BE2C (cell line): ENCODE measurements at regions not wholly inside any gene's neighbourhood (a gene's known extent, or its start where the extent isn't known, plus 50 kb on each side); places are given as distances from the start of the nearest gene placed in this dataset.

ENCODE experiments used
- DNase-seq: peaks from one replicate; pipeline ENCODE4 v3.0.0-alpha.2; 2020
- H3K27me3 ChIP-seq: fragments of 250-450 bp; sonication (Bioruptor Pico); 2 replicates; pipeline ENCODE4 v1.5.1; 2020; ENCODE audit warnings: mild to moderate bottlenecking
- H3K36me3 ChIP-seq: fragments of 250-450 bp; sonication (Bioruptor Pico); 2 replicates; pipeline ENCODE4 v1.5.1; 2020; ENCODE audit warnings: mild to moderate bottlenecking
- H3K4me1 ChIP-seq: fragments of 250-450 bp; sonication (Bioruptor Pico); 2 replicates; pipeline ENCODE4 v1.5.1; 2020
- H3K4me3 ChIP-seq: 2 replicates; pipeline ENCODE4 v1.5.1; 2011; ENCODE audit warnings: low read depth, low read length
- H3K9me3 ChIP-seq: fragments of 250-450 bp; sonication (Bioruptor Pico); 2 replicates; pipeline ENCODE4 v1.5.1; 2020
- TF ChIP-seq, protein P1 (sequence below): IDR thresholded peaks from 2 replicates; pipeline ENCODE4 v1.5.1; 2012; ENCODE audit warnings: mild to moderate bottlenecking, low read depth, low read length

DNA sequence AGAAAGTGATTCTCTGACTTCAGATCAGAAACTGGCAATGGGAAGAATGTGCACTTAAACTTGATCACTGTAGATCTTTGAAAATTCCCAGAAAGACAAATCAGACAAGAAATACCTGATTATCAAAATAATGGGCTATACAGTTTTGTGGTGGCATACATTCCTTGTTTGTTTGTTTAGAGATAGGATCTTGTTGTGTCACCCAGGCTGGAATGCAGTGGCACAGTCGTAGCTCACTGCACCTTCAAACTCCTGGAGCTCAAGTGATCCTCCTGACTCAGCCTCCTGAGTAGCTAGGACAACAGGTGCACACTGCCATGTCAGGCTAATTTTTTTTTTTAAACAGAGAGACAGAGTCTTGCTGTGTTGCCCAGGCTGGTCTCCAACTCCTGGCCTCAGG, 81.0 kb upstream of the SPRY1 start:
- H3K36me3 ChIP-seq, result no peaks in the 10 kb centered on the region; the same call in 1 of the 2 replicates
- TF ChIP-seq, protein P1, sequence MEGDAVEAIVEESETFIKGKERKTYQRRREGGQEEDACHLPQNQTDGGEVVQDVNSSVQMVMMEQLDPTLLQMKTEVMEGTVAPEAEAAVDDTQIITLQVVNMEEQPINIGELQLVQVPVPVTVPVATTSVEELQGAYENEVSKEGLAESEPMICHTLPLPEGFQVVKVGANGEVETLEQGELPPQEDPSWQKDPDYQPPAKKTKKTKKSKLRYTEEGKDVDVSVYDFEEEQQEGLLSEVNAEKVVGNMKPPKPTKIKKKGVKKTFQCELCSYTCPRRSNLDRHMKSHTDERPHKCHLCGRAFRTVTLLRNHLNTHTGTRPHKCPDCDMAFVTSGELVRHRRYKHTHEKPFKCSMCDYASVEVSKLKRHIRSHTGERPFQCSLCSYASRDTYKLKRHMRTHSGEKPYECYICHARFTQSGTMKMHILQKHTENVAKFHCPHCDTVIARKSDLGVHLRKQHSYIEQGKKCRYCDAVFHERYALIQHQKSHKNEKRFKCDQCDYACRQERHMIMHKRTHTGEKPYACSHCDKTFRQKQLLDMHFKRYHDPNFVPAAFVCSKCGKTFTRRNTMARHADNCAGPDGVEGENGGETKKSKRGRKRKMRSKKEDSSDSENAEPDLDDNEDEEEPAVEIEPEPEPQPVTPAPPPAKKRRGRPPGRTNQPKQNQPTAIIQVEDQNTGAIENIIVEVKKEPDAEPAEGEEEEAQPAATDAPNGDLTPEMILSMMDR, result no peak
- no peaks in the 10 kb centered on the region for H3K4me1 ChIP-seq

DNA sequence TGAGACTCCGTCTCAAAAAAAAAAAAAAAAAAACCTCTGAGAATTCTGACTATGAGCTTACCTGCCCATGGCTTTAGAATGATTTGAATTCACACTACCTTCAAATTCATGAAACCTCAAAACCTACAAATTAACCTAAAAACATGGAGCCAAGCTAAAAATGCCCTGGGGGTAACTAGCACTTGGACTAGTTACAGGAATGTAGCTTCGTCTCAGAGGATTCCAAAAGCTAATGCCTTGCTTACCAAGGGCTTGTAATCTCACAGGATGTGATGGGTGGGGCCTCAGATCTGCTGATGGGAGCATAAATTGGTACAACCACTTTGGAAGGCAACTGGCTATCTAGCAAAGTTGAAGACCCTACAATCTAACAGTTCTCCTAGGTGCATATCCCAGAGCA, 79.4 kb upstream of the SPRY1 start:
- no peak for DNase-seq
- no peaks in the 10 kb centered on the region for H3K4me1 ChIP-seq
- no peaks in the 10 kb centered on the region; the same call in 1 of the 2 replicates for H3K36me3 ChIP-seq
- TF ChIP-seq, protein P1, result no peak
- H3K9me3 ChIP-seq, result no peaks in the 10 kb centered on the region
- no peak overlapping the region for H3K4me3 ChIP-seq
- H3K27me3 ChIP-seq, result no peaks in the 10 kb centered on the region

More for the DNA sequence above, 81.0 kb upstream of the SPRY1 start:
- no peak overlapping the region for H3K4me3 ChIP-seq
- DNase-seq, result no peak
- no peaks in the 10 kb centered on the region for H3K9me3 ChIP-seq
- H3K27me3 ChIP-seq, result no peaks in the 10 kb centered on the region

DNA sequence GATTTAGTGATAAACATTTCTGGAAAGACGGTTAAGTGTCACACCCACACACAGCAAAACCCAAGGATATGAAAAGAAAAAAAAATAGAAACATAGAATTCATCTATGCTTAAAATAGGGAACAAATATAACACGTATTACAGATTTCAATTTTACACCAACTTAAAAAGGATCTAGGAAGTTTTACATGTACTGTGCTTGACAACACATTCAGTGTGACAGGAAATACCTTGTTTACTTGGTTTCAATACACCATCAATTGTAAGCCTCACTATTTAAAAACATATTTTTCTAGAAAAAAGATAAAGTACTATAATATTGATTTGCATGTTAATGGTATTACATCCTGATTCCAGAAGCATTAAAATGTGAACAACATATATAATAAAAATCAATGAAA, 77.0 kb upstream of the SPRY1 start:
- TF ChIP-seq, protein P1, result no peak
- no peaks in the 10 kb centered on the region; the same call in 1 of the 2 replicates for H3K36me3 ChIP-seq
- H3K9me3 ChIP-seq, result no peaks in the 10 kb centered on the region
- no peak for DNase-seq
- H3K4me1 ChIP-seq, result no peaks in the 10 kb centered on the region
- H3K4me3 ChIP-seq, result no peak overlapping the region
- no peaks in the 10 kb centered on the region for H3K27me3 ChIP-seq

DNA sequence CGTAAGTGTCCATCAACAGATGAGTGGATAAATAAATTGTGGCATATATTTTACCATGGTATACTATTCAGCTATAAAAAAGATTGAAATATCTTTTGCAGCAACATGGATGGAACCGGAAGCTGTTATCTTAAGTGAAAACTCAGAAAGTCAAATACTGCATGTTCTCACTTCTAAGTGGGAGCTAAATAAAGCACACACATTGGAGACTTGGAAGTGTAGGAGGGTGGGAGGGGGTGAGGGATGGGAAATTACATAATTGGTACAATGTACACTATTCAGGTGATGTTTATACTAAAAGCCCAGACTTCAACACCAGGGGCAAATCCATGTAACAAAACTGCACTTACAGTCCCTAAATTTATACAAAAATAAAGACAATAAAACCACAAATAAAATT, 72.6 kb upstream of the SPRY1 start:
- Histone ChIP-seq H3K9me3 (no peaks in the 10 kb centered on the region), H3K4me3 (no peak overlapping the region), H3K4me1 (no peaks in the 10 kb centered on the region), H3K27me3 (no peaks in the 10 kb centered on the region), H3K36me3 (no peaks in the 10 kb centered on the region; the same call in 1 of the 2 replicates)
- DNase-seq, result no peak
- TF ChIP-seq, protein P1, result no peak

DNA sequence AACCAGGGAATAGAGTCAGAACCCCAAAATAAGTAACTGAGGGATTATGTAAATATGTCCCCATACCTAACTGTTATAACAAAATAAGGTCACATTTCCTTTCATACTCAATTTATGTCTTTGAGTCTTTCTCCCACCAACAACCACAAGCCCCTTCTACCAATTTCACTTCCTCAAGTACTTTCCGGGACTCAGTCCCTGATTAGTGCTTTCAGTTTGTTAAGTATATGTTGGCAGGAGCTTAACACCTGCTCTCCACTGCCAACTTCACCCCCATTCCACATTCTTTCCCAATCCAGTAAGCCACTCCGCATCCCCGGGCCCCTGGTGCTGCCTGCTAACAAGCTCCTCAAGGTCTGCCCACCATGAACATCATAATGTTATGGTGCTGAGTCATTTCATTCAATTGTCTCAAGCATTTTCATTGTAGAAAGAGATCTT, 71.3 kb upstream of the SPRY1 start:
- no peaks in the 10 kb centered on the region for H3K27me3 ChIP-seq
- no peak for DNase-seq
- TF ChIP-seq, protein P1, result no peak

DNA sequence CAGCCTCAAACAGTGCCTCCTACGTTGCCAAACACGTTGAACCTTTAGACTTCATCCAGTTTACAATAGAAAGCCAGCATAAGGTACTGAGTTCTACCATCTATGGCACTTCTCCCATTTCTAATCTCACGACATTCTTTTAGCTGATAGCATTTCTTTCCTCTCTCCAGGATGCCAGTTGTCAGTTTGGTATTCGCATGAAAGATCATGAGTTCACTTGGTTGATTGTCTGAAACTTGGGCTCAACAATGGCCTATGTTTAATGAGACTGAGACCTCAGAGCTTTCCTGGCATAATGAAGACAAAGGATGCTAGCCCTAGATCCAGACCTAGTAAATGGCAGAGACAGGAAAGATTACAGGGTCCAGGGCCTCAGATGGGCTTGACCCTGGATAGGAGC, 69.2 kb upstream of the SPRY1 start:
- H3K4me1 ChIP-seq, result no peaks in the 10 kb centered on the region
- H3K36me3 ChIP-seq, result no peaks in the 10 kb centered on the region
- no peak for DNase-seq
- H3K4me3 ChIP-seq, result no peak overlapping the region
- TF ChIP-seq, protein P1, result no peak
- H3K27me3 ChIP-seq, result no peaks in the 10 kb centered on the region
- H3K9me3 ChIP-seq, result no peaks in the 10 kb centered on the region

More for the DNA sequence above, 71.3 kb upstream of the SPRY1 start:
- no peak overlapping the region for H3K4me3 ChIP-seq
- H3K4me1 ChIP-seq, result no peaks in the 10 kb centered on the region
- H3K9me3 ChIP-seq, result no peaks in the 10 kb centered on the region
- no peaks in the 10 kb centered on the region; the same call in 1 of the 2 replicates for H3K36me3 ChIP-seq
